ENCODE measurements at regions not wholly inside any gene's neighbourhood (a gene's known extent, or its start where the extent isn't known, plus 50 kb on each side); places are given as distances from the start of the nearest gene placed in this dataset.
A peak's percentile ranks its signal among the peaks of the same experiment; 100 is the strongest.

- no peak for TF ChIP-seq MYC (IDR thresholded peaks at IDR 0.05; ENCODE audit: low read depth, low read length)
- TF ChIP-seq POLR2AphosphoS5 (IDR thresholded peaks at IDR 0.05; ENCODE audit: insufficient read depth, low read depth, low read length): no peak
- TF ChIP-seq EZH2 (IDR thresholded peaks at IDR 0.05; ENCODE audit: borderline replicate concordance, low read depth, low read length, severe bottlenecking): no peak
- no peak for TF ChIP-seq JUN (IDR thresholded peaks at IDR 0.05; ENCODE audit: borderline replicate concordance, insufficient read depth, insufficient read length, low read depth)
- no peak for TF ChIP-seq CTCF (IDR thresholded peaks at IDR 0.05; ENCODE audit: extremely low read depth in 1 of 2, insufficient read depth in 1 of 2, low read depth in 1 of 2, low read length in 2 of 2)
- Histone ChIP-seq H3K9me3 (replicated peaks; ENCODE audit: control insufficient read depth, insufficient read depth, low read length) (no peaks in the 10 kb centered on the region), H3K79me2 (ENCODE audit: control insufficient read depth, insufficient read depth, low read length) (peaks cover 2% of the 10 kb centered on the region), H4K20me1 (replicated peaks; ENCODE audit: control insufficient read depth, extremely low read depth, insufficient read depth, low read length) (no peaks in the 10 kb centered on the region), H3K36me3 (ENCODE audit: control insufficient read depth in 2 of 2, extremely low read depth in 1 of 2, insufficient read depth in 2 of 2, low read length in 2 of 2) (no peaks in the 10 kb centered on the region), H3K4me2 (ENCODE audit: insufficient read depth, low read length) (no peak overlapping the region), H3K9me1 (replicated peaks; ENCODE audit: control insufficient read depth, extremely low read depth, insufficient read depth, low read length) (no peaks in the 10 kb centered on the region), H3K4me3 (replicated peaks in 1 of 3; ENCODE audit: insufficient read depth in 1 of 3, low read depth in 1 of 3, low read length in 3 of 3) (no peak overlapping the region), H3K27me3 (ENCODE audit: control insufficient read depth in 2 of 2, insufficient read depth in 2 of 2, low read length in 2 of 2) (no peaks in the 10 kb centered on the region), H3K4me1 (ENCODE audit: control insufficient read depth, extremely low read depth, insufficient read depth, low read length) (peaks cover 14% of the 10 kb centered on the region), H2AFZ (ENCODE audit: low read depth, low read length) (no peak overlapping the region), H3K9ac (replicated peaks; ENCODE audit: extremely low read depth, insufficient read depth, low read length) (no peak overlapping the region), H3K27ac (ENCODE audit: insufficient read depth, low read depth, low read length) (no peak overlapping the region)
- DNase-seq (ENCODE audit: low read depth, low spot score) (peak; percentile 24), FAIRE-seq (no peak)
- dilution Hi-C loops (cut with MboI; ENCODE audit: extremely low pct_ligation_motif_present, low sequenced_read_pairs) (no loop called here), intact Hi-C loops (cut with micrococcal nuclease) (no loop called here)
- BruUV-seq (replicated peaks): no TSS peak
- POLR2A ChIA-PET: no interaction called here
- CTCF ChIA-PET: interaction anchor here (1.3 to 2.6 kb wide), 6 partner anchors 13 to 136 kb away, joined by 3 to 9 read pairs (median 4); no protein-coding TSS in a partner anchor
Measured at GRCh38 chr4:176927664-176928063, 134.9 kb upstream of the VEGFC start.

DNA sequence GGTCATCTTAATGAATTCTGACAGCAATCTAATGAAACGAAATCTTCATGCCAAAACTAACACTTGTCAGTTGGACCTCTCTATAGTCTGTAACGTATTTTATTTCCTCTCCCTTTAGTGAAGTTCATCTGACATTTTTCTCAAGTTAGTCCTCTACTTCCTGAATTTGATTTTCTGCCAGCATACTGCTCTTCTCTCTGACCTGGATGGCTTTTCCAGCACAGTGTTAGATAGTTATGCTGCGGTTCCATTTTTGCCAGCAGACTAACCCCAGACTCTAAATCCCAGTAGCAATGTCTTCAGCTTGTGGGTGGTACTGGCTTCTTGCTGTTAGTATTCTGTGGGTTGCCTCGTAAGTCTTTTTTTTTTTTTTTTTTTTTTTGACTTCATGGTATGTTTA, 146.7 kb upstream of the VEGFC start:
- Histone ChIP-seq H3K27ac (ENCODE audit: insufficient read depth, low read depth, low read length) (peak overlapping the region; percentile 28), H4K20me1 (replicated peaks; ENCODE audit: control insufficient read depth, extremely low read depth, insufficient read depth, low read length) (no peaks in the 10 kb centered on the region), H3K4me3 (replicated peaks in 1 of 3; ENCODE audit: insufficient read depth in 1 of 3, low read depth in 1 of 3, low read length in 3 of 3) (peak overlapping the region in 1 of 3 experiments; percentile 11), H3K4me2 (ENCODE audit: insufficient read depth, low read length) (peak overlapping the region; percentile 52), H2AFZ (ENCODE audit: low read depth, low read length) (peak overlapping the region; percentile 41), H3K79me2 (ENCODE audit: control insufficient read depth, insufficient read depth, low read length) (no peaks in the 10 kb centered on the region), H3K9me1 (replicated peaks; ENCODE audit: control insufficient read depth, extremely low read depth, insufficient read depth, low read length) (no peaks in the 10 kb centered on the region), H3K9ac (replicated peaks; ENCODE audit: extremely low read depth, insufficient read depth, low read length) (no peak overlapping the region), H3K27me3 (ENCODE audit: control insufficient read depth in 2 of 2, insufficient read depth in 2 of 2, low read length in 2 of 2) (no peaks in the 10 kb centered on the region), H3K9me3 (replicated peaks; ENCODE audit: control insufficient read depth, insufficient read depth, low read length) (no peaks in the 10 kb centered on the region), H3K4me1 (ENCODE audit: control insufficient read depth, extremely low read depth, insufficient read depth, low read length) (peaks cover 11% of the 10 kb centered on the region), H3K36me3 (ENCODE audit: control insufficient read depth in 2 of 2, extremely low read depth in 1 of 2, insufficient read depth in 2 of 2, low read length in 2 of 2) (no peaks in the 10 kb centered on the region)
- dilution Hi-C loops (cut with MboI; ENCODE audit: extremely low pct_ligation_motif_present, low sequenced_read_pairs): no loop called here
- no TSS peak for BruUV-seq (replicated peaks)
- CTCF ChIA-PET: interaction anchor here (0.7 kb wide), 1 partner anchor 474 kb away, joined by 4 read pairs; no protein-coding TSS in a partner anchor
- DNase-seq (ENCODE audit: low read depth, low spot score) (peak; percentile 66), FAIRE-seq (peak; percentile 66)
- intact Hi-C loops (cut with micrococcal nuclease): no loop called here
- POLR2A ChIA-PET: no interaction called here
- TF ChIP-seq FOS (IDR thresholded peaks at IDR 0.05; ENCODE audit: borderline replicate concordance, insufficient read depth, low read length) (no peak), CTCF (IDR thresholded peaks at IDR 0.05; ENCODE audit: extremely low read depth in 1 of 2, insufficient read depth in 1 of 2, low read depth in 1 of 2, low read length in 2 of 2) (no peak), POLR2A (IDR thresholded peaks at IDR 0.05; ENCODE audit: low read depth, low read length) (peak; percentile 17), POLR2AphosphoS5 (IDR thresholded peaks at IDR 0.05; ENCODE audit: insufficient read depth, low read depth, low read length) (no peak), EZH2 (IDR thresholded peaks at IDR 0.05; ENCODE audit: borderline replicate concordance, low read depth, low read length, severe bottlenecking) (no peak)
